Mammary epithelial cell (primary cell): ENCODE measurements at regions not wholly inside any gene's neighbourhood (a gene's known extent, or its start where the extent isn't known, plus 50 kb on each side); places are given as distances from the start of the nearest gene placed in this dataset.

Source experiments
- CTCF ChIP-seq, 2 donors: IDR thresholded peaks in 1 of 2; conservative IDR thresholded peaks in 1 of 2; 2 replicates each; pipeline ENCODE4 v1.5.1; 2011 to 2012; ENCODE audit warnings: inconsistent platforms in 2 of 2, low read length in 2 of 2, mild to moderate bottlenecking in 2 of 2, control low read depth in 1 of 2, low read depth in 1 of 2; ENCODE audit not compliant: insufficient read depth in 1 of 2; ENCODE audit errors: extremely low read depth in 1 of 2
- EZH2 ChIP-seq: IDR thresholded peaks from 2 replicates; pipeline ENCODE4 v1.6.1; 2012; ENCODE audit warnings: low read length, inconsistent platforms, borderline replicate concordance

GRCh38 chr3:30477149-30477921 lies 129.1 kb upstream of the TGFBR2 start:
- no peak for TF ChIP-seq EZH2
- no peak for TF ChIP-seq CTCF (conservative IDR thresholded peaks at IDR 0.05 in 1 of 2, IDR thresholded peaks at IDR 0.05 in 1 of 2; ENCODE audit: extremely low read depth in 1 of 2, insufficient read depth in 1 of 2, low read depth in 1 of 2, low read length in 2 of 2)
